H1 (cell line): ENCODE measurements at regions not wholly inside any gene's neighbourhood (a gene's known extent, or its start where the extent isn't known, plus 50 kb on each side); places are given as distances from the start of the nearest gene placed in this dataset.

ENCODE experiments used
- CTCF ChIA-PET: fragments of 300-600 bp; sonication (Branson Sonifier 250); formaldehyde crosslinking; loops from one replicate; lab custom pipeline; 2021; ENCODE audit not compliant: partially characterized antibody; lab: Charles Lee
- POLR2A ChIA-PET: fragments of 300-600 bp; sonication (Branson Sonifier 250); formaldehyde crosslinking; loops from one replicate; lab custom pipeline; 2021; ENCODE audit warnings: inconsistent platforms; ENCODE audit not compliant: partially characterized antibody; lab: Charles Lee
- DNase-seq, 2 experiments: peaks; one replicate each; pipeline versions ENCODE4 v3.0.0 to v3.0.0-alpha.2; 2010 to 2022; ENCODE audit warnings: low spot score in 2 of 2, low read depth in 1 of 2, mixed read lengths in 1 of 2
- FAIRE-seq: peaks from 2 replicates; lab custom pipeline; 2011; peaks lifted over from hg19 to GRCh38; lab: Jason Lieb, UNC
- H2AFZ ChIP-seq: 2 replicates; pipeline ENCODE4 v1.8.1; 2012; ENCODE audit warnings: low read length, inconsistent platforms
- H2AK5ac ChIP-seq: 2 replicates; pipeline ENCODE4 v1.6.1; 2013; ENCODE audit warnings: low read depth, low read length
- H2BK120ac ChIP-seq: replicated peaks from 2 replicates; pipeline ENCODE3; 2013; ENCODE audit warnings: low read depth, low read length, inconsistent platforms
- H2BK12ac ChIP-seq: 2 replicates; pipeline ENCODE4 v1.6.1; 2013; ENCODE audit warnings: low read depth, low read length
- H2BK15ac ChIP-seq: 2 replicates; pipeline ENCODE4 v1.6.1; 2013; ENCODE audit warnings: low read length
- H2BK20ac ChIP-seq: 2 replicates; pipeline ENCODE4 v1.6.1; 2013; ENCODE audit warnings: low read length
- H2BK5ac ChIP-seq: 2 replicates; pipeline ENCODE4 v1.6.1; 2013; ENCODE audit warnings: low read depth, low read length
- H3K14ac ChIP-seq: 2 replicates; pipeline ENCODE4 v1.6.1; 2013; ENCODE audit warnings: inconsistent platforms; ENCODE audit not compliant: insufficient read length
- H3K18ac ChIP-seq: 2 replicates; pipeline ENCODE4 v1.6.1; 2013; ENCODE audit warnings: low read length; ENCODE audit errors: extremely low read depth
- H3K23ac ChIP-seq: 2 replicates; pipeline ENCODE4 v1.6.1; 2013; ENCODE audit warnings: inconsistent platforms; ENCODE audit not compliant: insufficient read length
- H3K23me2 ChIP-seq: 2 replicates; pipeline ENCODE4 v1.6.1; 2013; ENCODE audit warnings: low read depth, low read length
- H3K27ac ChIP-seq: 2 replicates; pipeline ENCODE4 v1.6.1; 2011; ENCODE audit warnings: low read depth, low read length, inconsistent platforms
- H3K27me3 ChIP-seq, 4 experiments: replicated peaks in 1 of 4; 1 replicate in 1 of 4; 2 replicates in 3 of 4; pipeline versions ENCODE4 v1.6.1 to v1.8.1; 2011 to 2013; ENCODE audit warnings: low read length in 3 of 4, mild to moderate bottlenecking in 3 of 4, inconsistent platforms in 2 of 4, mixed read lengths in 2 of 4, moderate library complexity in 1 of 4; ENCODE audit not compliant: control insufficient read depth in 3 of 4, insufficient read depth in 3 of 4; ENCODE audit errors: extremely low read depth in 1 of 4
- H3K36me3 ChIP-seq, 4 experiments: 2 replicates each; pipeline versions ENCODE4 v1.6.1 to v1.8.1; 2011 to 2013; ENCODE audit warnings: mild to moderate bottlenecking in 4 of 4, low read length in 3 of 4, moderate library complexity in 2 of 4, control low read depth in 1 of 4, inconsistent platforms in 1 of 4; ENCODE audit not compliant: insufficient read depth in 4 of 4, control insufficient read depth in 2 of 4
- H3K4ac ChIP-seq: replicated peaks from 2 replicates; pipeline ENCODE3; 2013; ENCODE audit warnings: low read length, low read depth, mixed read lengths, inconsistent platforms; ENCODE audit not compliant: insufficient read length
- H3K4me1 ChIP-seq, 4 experiments: replicated peaks in 1 of 4; 1 replicate in 1 of 4; 2 replicates in 3 of 4; pipeline versions ENCODE4 v1.6.1 to v1.8.1; 2011 to 2013; ENCODE audit warnings: low read length in 3 of 4, inconsistent platforms in 2 of 4, mixed read lengths in 1 of 4; ENCODE audit not compliant: insufficient read depth in 4 of 4, control insufficient read depth in 3 of 4
- H3K4me2 ChIP-seq, 2 experiments: 2 replicates each; pipeline versions ENCODE4 v1.6.1 to v1.8.1; 2011 to 2013; ENCODE audit warnings: low read depth in 2 of 2, low read length in 2 of 2, control low read depth in 1 of 2, inconsistent platforms in 1 of 2, mild to moderate bottlenecking in 1 of 2; ENCODE audit not compliant: insufficient read depth in 1 of 2
- H3K4me3 ChIP-seq, 4 experiments: fragments of 200-600, 300-600 bp in 1 of 4; sonication (generic), shearing (Covaris generic), sonication (Bioruptor Twin) in 1 of 4; 2 replicates each; pipeline versions ENCODE4 v1.5.1 to v1.8.1; 2011 to 2016; ENCODE audit warnings: low read length in 4 of 4, low read depth in 3 of 4, control low read depth in 2 of 4, inconsistent platforms in 2 of 4, mild to moderate bottlenecking in 2 of 4, mixed read lengths in 1 of 4, moderate library complexity in 1 of 4; ENCODE audit not compliant: insufficient read depth in 2 of 4; ENCODE audit errors: extremely low read depth in 1 of 4
- H3K56ac ChIP-seq: replicated peaks from 2 replicates; pipeline ENCODE3; 2013; ENCODE audit warnings: low read depth, mild to moderate bottlenecking, mixed read lengths, low read length, inconsistent platforms; ENCODE audit not compliant: insufficient read length
- H3K79me1 ChIP-seq: 2 replicates; pipeline ENCODE4 v1.6.1; 2013; ENCODE audit warnings: low read depth, low read length, control low read depth
- H3K79me2 ChIP-seq, 2 experiments: 2 replicates each; pipeline versions ENCODE4 v1.6.1 to v1.8.1; 2012 to 2013; ENCODE audit warnings: low read length in 2 of 2, mild to moderate bottlenecking in 2 of 2, inconsistent platforms in 1 of 2; ENCODE audit not compliant: insufficient read depth in 2 of 2, control insufficient read depth in 1 of 2
- H3K9ac ChIP-seq, 4 experiments: replicated peaks in 1 of 4; 1 replicate in 1 of 4; 2 replicates in 3 of 4; pipeline versions ENCODE4 v1.6.1 to v1.8.1; 2011 to 2013; ENCODE audit warnings: low read depth in 3 of 4, low read length in 3 of 4, control low read depth in 2 of 4, mild to moderate bottlenecking in 2 of 4, moderate library complexity in 2 of 4, inconsistent platforms in 1 of 4; ENCODE audit errors: extremely low read depth in 1 of 4
- H3K9me3 ChIP-seq, 2 experiments: 2 replicates each; pipeline versions ENCODE4 v1.6.1 to v1.8.1; 2012 to 2013; ENCODE audit warnings: mild to moderate bottlenecking in 2 of 2, moderate library complexity in 2 of 2, control low read depth in 1 of 2, inconsistent platforms in 1 of 2, low read depth in 1 of 2, low read length in 1 of 2, mixed read lengths in 1 of 2; ENCODE audit not compliant: insufficient read depth in 2 of 2
- H4K20me1 ChIP-seq, 2 experiments: replicated peaks in 1 of 2; 2 replicates each; pipeline versions ENCODE3 to v1.8.1; 2011 to 2013; ENCODE audit warnings: inconsistent platforms in 2 of 2, low read length in 2 of 2, mild to moderate bottlenecking in 1 of 2; ENCODE audit not compliant: insufficient read depth in 2 of 2, control insufficient read depth in 1 of 2
- H4K5ac ChIP-seq: 2 replicates; pipeline ENCODE4 v1.6.1; 2013; ENCODE audit warnings: low read length, low read depth, mixed read lengths, inconsistent platforms; ENCODE audit not compliant: insufficient read length
- H4K8ac ChIP-seq: 2 replicates; pipeline ENCODE4 v1.8.0; 2013; ENCODE audit warnings: mild to moderate bottlenecking, moderate library complexity, low read length, inconsistent platforms; ENCODE audit not compliant: insufficient read depth; ENCODE audit errors: extremely low read depth
- H4K91ac ChIP-seq: replicated peaks from 2 replicates; pipeline ENCODE3; 2013; ENCODE audit warnings: low read length, mixed read lengths, inconsistent platforms; ENCODE audit not compliant: insufficient read length
- JUN ChIP-seq: IDR thresholded peaks from 2 replicates; pipeline ENCODE4 v1.6.1; 2011; ENCODE audit warnings: low read depth, mild to moderate bottlenecking, improper control_type of control experiment, low read length
- MAFK ChIP-seq: IDR thresholded peaks from 2 replicates; pipeline ENCODE4 v1.6.1; 2012; ENCODE audit warnings: low read depth, mild to moderate bottlenecking, improper control_type of control experiment, low read length
- RFX5 ChIP-seq: IDR thresholded peaks from 2 replicates; pipeline ENCODE4 v1.6.1; 2011; ENCODE audit warnings: low read depth, low read length, improper control_type of control experiment, borderline replicate concordance
- SIN3A ChIP-seq, 2 experiments: IDR thresholded peaks in 1 of 2; conservative IDR thresholded peaks in 1 of 2; 2 replicates each; pipeline ENCODE4 v1.6.1; 2011 to 2012; ENCODE audit warnings: low read length in 2 of 2, improper control_type of control experiment in 1 of 2, low read depth in 1 of 2, mild to moderate bottlenecking in 1 of 2
- TEAD4 ChIP-seq: IDR thresholded peaks from 2 replicates; pipeline ENCODE4 v1.6.1; 2012; ENCODE audit warnings: low read depth, low read length, inconsistent platforms, mixed read lengths
- ZNF274 ChIP-seq: IDR thresholded peaks from 2 replicates; pipeline ENCODE4 v1.7.0; 2012; ENCODE audit warnings: low read length, borderline replicate concordance; ENCODE audit errors: extremely low read depth
- WGBS, 2 experiments: shearing (Covaris generic) in 1 of 2; methylation state at CpG; one replicate each; pipeline versions ENCODE4 v1.1.6 to v1.1.7; 2013 to 2015; ENCODE audit warnings: low lambda C conversion rate in 2 of 2, mixed read lengths in 2 of 2, inconsistent platforms in 1 of 2, low coverage in 1 of 2, missing lambda C conversion rate in 1 of 2; ENCODE audit not compliant: insufficient replicate concordance in 2 of 2, insufficient coverage in 1 of 2, insufficient read length in 1 of 2; ENCODE audit errors: extremely low coverage in 1 of 2, missing lambda C conversion rate in 1 of 2; 5-methylcytosine and 5-hydroxymethylcytosine counted together

DNA sequence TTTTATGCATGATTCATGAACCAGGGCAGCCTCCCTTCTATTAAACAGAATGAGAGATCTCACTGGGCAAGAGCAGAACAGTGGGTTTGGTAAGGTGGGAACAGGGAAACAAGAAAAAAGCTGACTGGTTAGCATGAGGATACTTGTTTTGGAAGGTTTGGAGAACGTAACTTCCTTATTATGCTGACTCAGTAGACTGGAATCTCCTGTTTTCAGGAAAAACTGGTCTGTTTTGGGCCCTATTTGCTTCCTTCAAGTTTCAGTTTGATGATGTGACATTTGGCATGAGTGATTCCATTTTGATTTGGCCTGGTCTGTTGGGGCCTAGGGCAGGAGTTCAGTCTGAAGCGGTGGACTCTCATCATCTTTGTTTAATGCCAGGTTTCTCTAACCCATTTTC, 172.0 kb downstream of the MYLK4 start:
- H2BK5ac ChIP-seq, result no peak overlapping the region
- H4K8ac ChIP-seq, result no peak overlapping the region
- no peak overlapping the region for H3K4me2 ChIP-seq
- no peaks in the 10 kb centered on the region for H3K79me1 ChIP-seq
- H3K14ac ChIP-seq, result no peak overlapping the region
- no peaks in the 10 kb centered on the region for H3K23me2 ChIP-seq
- CTCF ChIA-PET, result no interaction called here
- H3K4ac ChIP-seq, result no peak overlapping the region
- no peak overlapping the region for H2BK20ac ChIP-seq
- no peak overlapping the region for H2BK120ac ChIP-seq
- H4K20me1 ChIP-seq, result no peaks in the 10 kb centered on the region
- no peak overlapping the region for H3K56ac ChIP-seq
- no peak overlapping the region for H3K9ac ChIP-seq
- peaks cover 0 to 1% (median 0%) of the 10 kb centered on the region in 4 experiments; a peak in 2 of 7 replicates for H3K27me3 ChIP-seq
- H2BK15ac ChIP-seq, result no peak overlapping the region
- H3K27ac ChIP-seq, result no peak overlapping the region; the same call in 1 of the 2 replicates
- WGBS, 2 experiments, result 76% methylated on average over 2 of the region's 2 CpGs; no CpG with 5 or more reads in 1 of the 2 experiments
- H3K23ac ChIP-seq, result no peak overlapping the region
- peaks cover 0 to 2% (median 0%) of the 10 kb centered on the region in 4 experiments; a peak in 1 of 7 replicates for H3K4me1 ChIP-seq
- no peak overlapping the region for H3K4me3 ChIP-seq
- no peaks in the 10 kb centered on the region for H3K79me2 ChIP-seq
- POLR2A ChIA-PET, result no interaction called here
- FAIRE-seq (no peak), DNase-seq (no peak)
- H2AK5ac ChIP-seq, result no peak overlapping the region
- TF ChIP-seq MAFK (0 out of 2 replicates have a peak, but pooled peaks have one; percentile 9), JUN (no peak), SIN3A (conservative IDR thresholded peaks at IDR 0.05 in 1 of 2, IDR thresholded peaks at IDR 0.05 in 1 of 2; ENCODE audit: low read depth in 1 of 2, low read length in 2 of 2) (no peak), ZNF274 (no peak), TEAD4 (no peak), RFX5 (no peak)
- no peaks in the 10 kb centered on the region; a peak in 1 of 4 replicates for H3K9me3 ChIP-seq
- no peaks in the 10 kb centered on the region; a peak in 1 of 8 replicates for H3K36me3 ChIP-seq
- no peak overlapping the region for H4K91ac ChIP-seq
- no peak overlapping the region for H2BK12ac ChIP-seq
- H3K18ac ChIP-seq, result no peak overlapping the region
- H2AFZ ChIP-seq, result peak overlapping the region; percentile 20; the same call in 1 of the 2 replicates
- no peak overlapping the region for H4K5ac ChIP-seq
